HG02678 (cell line): ENCODE measurements at regions not wholly inside any gene's neighbourhood (a gene's known extent, or its start where the extent isn't known, plus 50 kb on each side); places are given as distances from the start of the nearest gene placed in this dataset.
A peak's percentile ranks its signal among the peaks of the same experiment; 100 is the strongest.
"Not testable (repeated sequence)": the region's sequence is repeated elsewhere in the genome, so short reads cannot be mapped to it uniquely, and the experiment has no call there.

Experiments used
- ATAC-seq: cut with Tn5 transposase; IDR thresholded peaks from one replicate; pipeline ENCODE4 v1.9.1; 2021; ENCODE audit warnings: mild to moderate bottlenecking, moderate library complexity; ENCODE audit not compliant: unreplicated experiment

DNA sequence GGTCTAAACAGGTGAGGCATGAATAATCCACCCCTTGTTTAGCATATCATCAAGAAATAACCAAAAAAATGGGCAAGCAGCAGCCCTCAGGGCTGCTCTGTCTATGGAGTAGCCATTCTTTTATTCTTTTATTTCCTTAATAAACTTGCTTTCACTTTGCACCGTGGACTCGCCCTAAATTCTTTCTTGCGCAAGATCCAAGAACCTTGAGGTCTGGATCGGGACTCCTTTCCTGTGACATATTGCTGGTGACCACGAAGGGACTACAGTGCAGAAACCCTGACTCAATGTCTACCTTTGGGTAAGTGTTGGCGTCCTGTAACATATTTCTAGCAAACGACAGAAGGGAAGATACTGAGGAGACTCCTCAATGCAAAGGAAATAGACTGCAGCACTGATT lies 1099.2 kb downstream of the FAM181B start:
- no peak for ATAC-seq

DNA sequence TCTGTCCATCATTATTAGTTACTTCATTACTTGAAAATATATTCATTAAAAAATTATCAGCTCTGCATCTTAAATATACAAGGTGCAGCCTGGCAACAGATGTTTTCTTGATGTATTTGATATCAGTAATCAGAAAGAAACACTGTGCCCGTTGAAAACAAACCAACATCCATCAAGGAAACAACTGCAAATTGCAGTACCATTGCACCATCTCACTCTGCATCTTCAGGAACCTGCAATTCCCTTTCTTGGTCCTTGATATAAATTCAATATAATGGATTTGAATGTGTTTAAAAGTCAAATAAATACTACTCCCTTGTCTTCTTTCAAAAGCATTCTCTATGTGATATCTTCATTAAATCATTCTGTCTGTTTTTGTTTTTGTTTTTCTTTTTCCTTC lies 1131.2 kb downstream of the FAM181B start:
- no peak for ATAC-seq

DNA sequence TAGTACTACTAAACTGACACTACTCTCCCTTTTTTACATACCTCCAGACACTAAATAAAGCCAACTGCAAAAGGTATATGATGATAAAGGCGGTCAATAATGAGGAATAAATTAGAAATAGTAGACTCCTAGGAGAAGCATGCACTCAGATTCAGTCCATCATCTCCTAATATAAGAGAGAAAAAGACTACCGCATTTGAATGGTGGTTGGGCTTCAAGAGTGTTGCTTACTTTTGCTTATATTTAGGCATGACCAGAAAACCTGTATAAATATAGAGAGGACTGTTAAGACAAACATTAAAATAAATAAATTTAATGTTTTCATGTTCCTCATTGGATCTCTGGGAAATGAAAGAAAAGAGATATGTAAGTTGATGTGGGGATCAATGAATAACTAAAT lies 1137.0 kb downstream of the FAM181B start:
- no peak for ATAC-seq

DNA sequence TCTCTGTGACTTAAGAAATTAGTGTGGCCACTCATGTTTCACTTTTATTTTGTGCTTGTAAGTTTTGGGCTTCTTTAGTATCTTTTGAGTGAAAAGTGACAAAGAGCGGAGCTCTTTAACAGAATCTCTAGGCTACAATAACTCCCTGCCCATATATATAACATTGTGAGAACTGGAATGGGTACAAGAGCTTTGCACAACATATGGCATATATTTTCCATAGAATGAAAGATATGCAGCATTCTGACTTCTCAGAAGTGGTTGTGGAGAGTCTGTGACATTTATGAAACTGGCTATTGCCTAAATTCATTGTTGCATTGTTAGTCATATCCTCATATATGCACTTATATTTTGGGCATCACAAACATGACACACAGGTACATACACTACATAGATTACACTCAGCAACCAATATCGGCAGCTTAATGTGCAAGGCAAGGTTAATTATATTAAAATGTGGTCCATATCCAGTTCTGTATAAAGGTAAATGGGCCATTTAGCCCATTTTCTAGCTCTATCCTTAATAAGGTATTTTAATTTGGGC lies 1148.2 kb downstream of the FAM181B start:
- ATAC-seq: no peak

DNA sequence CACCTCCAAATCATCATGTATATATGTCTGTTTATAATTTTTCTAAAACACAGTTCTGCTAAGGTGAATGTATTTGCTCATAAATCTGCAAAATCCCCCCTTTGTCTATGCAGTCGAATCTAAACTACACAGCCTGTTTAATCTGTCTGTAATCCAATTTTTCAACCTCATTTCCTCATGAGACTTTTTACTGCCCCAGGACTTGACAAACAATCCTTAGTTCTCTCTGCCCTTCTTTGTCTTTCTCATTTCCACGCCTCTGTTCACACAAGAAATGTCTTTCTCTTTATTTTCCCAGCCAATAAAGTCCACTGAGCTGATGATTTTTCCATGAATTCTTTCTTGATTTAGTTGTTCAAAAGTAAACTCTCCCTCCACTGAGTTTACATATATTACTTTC lies 1154.3 kb downstream of the FAM181B start:
- no peak for ATAC-seq

DNA sequence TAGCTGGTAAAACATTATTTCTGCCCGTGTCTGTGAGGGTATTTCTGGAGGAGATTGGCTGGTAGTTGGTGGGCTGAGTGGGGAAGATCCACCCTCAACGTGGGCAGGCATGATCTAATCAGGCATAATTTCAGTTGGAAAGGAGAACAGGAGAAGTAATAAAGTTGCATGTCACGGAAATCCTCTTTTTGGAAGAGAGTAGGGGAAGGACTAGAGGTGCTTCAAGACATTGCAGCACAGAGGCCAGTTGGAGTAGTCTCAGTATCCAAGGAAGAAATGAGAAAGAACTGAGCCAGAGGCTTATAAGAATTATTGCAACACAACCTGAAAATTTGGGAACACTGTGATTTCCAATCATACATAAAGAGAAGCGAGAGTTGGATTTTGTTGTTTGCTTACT lies 1155.1 kb downstream of the FAM181B start:
- ATAC-seq: no peak

DNA sequence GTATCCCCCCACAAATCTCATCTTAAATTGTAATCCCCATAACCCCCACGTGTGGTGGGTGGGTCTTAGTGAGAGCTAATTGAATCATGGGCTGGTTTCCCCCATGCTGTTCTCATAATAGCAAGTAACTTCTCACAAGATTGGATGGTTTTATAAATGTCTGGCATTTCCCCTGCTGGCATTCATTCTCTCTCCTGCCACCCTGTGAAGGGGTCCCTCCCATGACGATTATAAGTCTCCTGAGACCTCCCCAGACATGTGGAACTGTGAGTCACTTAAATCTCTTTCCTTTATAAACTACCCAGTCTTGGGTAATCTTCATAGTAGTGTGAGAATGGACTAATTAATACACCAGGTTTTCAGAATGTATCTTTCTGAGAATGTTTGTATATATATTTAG lies 1159.4 kb downstream of the FAM181B start:
- ATAC-seq: no peak

DNA sequence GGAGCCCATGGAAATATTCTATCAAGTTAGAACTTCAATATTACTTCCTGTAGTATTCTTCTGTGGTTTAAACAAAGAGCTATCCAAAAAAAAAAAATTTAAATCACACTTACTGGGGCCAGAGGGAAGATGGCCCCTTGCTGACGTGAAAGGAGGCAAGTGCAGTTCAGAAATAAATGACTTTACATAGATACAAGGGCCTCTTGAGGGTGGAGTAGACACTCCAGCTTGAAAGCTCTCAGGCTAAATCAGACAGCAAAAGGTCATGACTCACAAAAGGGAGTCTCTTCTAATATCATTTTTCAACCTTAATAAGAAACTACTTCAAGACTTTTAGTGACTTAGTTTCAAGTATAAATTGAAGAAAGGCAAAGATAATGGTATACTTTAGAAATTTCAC lies 1160.3 kb downstream of the FAM181B start:
- ATAC-seq: no peak

DNA sequence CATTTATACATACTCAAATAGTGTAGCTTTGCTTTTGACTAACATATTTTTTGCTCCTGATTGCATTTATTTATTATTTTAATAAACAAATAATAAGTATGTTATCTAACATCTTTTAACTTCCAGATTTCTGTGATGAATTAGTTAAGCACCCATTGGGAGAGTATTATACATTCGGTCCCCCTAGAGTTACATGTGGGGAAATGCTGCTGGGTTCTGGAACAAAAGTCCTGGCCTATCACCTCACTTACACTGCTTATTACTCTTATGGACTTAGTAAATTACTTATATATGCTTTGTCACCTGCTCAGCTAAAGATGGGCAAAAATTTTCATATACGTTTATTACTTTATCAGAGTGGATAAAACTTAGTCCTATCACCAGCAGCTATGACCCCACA lies 1163.0 kb downstream of the FAM181B start:
- no peak for ATAC-seq

DNA sequence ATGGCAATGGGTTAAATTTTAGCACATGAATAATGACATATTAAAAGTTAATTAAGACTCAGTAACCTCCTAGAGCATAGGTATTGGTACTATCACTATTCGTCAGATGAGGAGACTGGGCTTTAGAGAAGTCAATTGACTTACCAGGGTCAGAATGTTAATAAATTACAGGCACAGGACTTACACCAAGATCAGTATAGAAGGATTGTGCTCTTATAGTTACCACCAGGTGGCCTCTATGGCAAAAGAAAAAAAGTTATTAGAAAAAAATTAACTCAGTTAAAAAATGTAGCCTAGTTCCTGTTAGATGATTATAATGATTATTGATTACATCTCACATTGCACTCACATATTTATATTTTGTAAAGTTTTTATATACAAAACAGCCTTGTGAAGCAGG lies 1163.7 kb downstream of the FAM181B start:
- ATAC-seq: no peak

DNA sequence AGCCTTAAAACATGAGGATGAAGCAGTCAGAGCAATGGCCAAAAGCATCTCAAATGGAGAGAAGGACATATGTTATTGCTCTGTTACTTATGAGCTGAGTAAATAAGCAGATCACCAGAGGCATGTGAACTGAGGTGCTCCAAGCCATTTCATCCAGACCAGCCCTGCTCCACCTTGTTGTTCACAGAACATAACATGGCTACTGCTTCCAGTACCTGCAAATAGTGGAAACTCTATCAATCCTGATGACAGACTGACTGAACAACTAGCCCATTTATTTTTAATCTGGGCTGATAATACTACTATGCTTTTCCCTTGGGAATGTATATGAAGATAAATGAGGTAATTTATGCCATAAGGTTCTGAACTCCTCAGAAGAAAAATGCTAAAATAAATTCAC lies 1164.7 kb downstream of the FAM181B start:
- no peak for ATAC-seq

DNA sequence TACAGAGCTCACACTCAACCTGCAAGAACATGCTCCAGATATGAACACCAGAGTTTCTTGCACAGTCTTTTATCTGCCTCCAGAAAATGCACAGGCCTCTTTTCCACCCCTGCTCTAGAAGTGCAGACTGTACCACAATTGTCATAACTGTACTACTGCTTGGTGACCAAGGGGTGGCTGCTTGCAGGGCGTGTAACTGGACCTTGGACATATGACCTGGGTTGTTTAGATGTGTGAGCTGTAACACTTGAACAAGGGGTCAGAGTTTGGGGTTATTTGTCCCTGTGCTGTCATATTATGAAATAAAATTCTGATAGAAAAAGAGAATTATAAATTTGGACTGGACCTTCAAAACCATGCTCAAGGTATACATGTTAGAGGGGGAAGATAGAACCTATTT lies 1185.5 kb downstream of the FAM181B start:
- ATAC-seq: no peak

DNA sequence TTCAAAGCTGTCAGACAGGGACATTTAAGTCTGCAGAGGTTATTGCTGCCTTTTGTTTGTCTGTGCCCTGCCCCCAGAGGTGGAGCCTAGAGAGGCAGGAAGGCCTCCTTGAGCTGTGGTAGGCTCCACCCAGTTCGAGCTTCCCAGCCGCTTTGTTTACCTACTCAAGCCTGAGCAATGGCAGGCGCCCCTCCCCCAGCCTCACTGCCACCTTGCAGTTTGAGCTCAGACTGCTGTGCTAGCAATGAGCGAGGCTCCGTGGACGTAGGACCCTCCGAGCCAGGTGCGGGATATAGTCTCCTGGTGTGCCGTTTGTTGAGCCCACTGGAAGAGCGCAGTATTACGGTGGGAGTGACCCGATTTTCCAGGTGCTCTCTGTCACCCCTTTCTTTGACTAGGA lies 1193.9 kb downstream of the FAM181B start:
- not testable (repeated sequence) for ATAC-seq

DNA sequence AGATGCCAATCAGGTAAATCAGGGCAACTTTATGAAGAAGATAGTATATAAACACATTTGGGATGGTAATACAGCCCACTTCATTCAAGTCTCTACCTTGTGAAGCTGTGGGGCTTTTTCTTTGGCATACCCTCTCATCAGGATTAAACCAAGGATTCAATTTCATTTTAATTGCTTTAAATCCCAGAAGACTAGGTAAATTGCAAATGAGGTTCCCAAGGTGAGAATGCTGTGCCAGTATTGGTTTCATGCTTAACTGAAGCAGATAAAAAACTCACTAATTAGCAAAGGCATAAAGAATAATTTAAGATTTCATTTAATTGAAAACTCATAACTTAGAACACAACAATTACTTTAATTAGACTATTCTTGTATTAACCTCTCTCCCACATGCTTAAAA lies 1218.1 kb downstream of the FAM181B start:
- no peak for ATAC-seq

DNA sequence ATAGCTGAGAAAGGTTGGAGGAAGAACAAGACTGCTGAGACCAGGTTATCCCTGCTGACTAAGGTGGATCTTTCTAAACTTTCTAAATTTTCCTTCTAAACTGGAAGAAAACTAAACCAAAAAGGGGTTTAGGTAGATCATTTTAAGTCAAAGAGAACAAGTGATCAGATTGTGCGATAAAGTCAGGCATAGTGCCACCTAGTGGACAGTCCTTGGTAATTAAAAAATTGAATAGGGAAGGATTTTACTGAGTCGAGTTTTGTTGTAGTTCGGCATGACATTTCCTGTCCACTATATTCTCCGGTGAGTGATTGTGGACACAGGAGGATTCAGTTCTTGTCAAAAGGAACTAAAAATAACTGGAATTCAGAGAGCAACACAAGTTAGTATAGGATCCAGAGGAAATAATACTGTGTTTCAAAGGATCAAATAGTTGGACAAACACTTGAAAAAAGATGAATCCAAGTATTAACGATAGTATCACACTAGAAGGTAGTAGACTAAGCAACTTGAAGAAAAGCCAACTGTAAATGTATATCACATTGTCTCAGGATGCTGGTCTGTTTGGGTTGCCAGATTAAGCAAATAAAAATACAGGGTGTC lies 1236.4 kb downstream of the FAM181B start:
- ATAC-seq: peak; percentile 81

DNA sequence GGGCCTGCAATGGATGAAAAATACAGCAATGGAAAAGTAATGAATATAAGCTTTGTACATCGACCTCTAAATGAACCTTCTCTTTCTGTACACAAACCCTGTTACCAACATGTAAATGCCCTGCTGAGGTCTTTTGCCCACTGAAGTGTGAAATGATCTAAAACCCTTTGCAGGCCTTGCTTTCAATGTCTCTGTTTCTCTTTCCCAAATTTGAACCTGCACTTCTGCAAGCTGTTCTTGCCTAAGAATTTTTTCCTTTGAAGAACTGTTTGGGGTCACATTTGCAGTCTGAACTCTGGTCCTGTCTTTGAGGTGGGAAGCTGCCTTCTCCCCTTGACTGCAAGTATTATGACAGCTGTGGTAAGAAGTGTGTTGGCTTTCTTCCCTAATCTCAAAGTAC lies 1237.1 kb downstream of the FAM181B start:
- ATAC-seq: no peak

DNA sequence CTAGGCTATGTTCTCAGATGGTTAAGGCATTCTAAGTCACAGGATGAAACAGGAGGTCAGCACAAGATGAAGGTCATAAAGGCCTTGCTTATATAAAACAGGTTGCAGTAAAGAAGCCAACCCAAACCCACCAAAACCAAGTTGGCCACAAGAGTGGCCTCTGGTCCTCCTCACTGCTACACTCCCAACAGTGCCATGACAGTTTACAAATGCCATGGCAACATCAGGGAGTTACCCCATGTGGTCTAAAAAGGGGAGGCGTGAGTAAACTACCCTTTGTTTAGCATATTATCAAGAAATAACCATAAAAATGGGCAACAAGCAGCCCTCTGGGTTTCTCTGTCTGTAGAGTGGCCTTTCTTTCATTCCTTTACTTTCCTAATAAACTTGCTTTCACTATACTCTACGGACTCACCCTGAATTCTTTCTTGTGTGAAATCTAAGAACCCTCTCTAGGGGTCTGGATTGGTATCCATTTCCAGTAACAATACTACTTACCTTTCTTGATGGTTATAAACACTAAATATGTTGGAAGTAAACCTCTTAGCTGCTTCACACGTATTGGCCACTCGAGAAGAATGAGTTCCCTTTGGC lies 1237.9 kb downstream of the FAM181B start:
- no peak for ATAC-seq

DNA sequence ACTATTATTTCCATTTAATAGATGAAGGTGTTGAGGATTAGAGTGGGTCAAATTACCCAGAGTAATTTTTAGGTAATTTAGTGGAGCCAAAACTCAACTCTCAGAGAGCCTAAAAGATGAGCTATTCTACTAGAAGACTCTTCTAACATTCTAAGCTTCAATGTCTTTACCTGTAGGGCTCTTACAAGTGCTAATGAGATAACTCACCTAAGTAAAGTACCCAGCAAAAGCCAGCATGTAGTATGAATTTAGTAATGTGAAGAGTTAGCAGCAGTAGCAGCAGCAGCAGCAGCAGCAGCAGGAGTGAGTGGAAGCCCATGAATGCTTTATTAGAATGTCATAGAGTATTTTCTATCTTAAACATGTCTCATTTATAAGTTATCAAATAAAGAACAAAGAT lies 1239.2 kb downstream of the FAM181B start:
- no peak for ATAC-seq

DNA sequence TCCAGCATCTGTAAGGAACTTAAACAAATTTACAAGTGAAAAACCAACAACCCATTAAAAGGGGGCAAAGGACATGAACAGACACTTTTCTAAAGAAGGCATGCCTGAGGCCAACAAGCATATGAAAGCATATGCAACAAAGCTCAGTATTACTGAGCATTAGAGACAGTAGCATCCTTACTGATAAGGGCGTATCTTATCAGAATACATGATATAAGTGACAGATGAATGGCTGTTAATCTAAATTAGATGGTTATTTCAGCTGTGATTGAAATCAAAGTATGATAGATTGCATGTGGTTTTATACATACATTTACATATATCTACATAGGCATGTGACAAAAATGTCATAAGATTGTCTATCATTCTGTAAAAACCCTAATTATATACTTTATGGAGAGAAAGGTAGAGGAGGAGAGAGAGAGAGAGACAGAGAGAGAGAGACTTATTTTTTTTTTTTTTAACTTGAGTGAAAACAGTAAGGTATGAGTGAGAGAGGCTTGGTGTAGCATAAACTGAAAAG lies 1240.7 kb downstream of the FAM181B start:
- no peak for ATAC-seq

DNA sequence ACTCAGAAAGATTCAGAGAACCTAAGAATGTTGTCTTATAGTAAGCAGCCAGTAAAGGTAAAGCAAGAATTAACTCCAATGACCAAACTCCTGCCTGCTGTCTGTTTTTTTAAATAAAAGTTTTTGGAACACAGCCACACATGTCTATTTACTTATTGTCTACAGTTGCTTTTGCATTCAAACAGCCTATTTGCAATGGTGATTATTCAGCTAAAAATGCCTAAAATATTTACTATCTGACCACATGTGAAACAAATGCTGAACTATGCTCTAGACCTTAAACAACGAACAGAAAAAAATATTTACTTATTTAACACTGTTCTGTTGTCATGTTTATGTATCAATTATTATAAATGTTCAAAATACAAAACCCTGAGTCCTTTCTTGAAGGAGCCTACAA lies 1246.6 kb downstream of the FAM181B start:
- ATAC-seq: no peak

DNA sequence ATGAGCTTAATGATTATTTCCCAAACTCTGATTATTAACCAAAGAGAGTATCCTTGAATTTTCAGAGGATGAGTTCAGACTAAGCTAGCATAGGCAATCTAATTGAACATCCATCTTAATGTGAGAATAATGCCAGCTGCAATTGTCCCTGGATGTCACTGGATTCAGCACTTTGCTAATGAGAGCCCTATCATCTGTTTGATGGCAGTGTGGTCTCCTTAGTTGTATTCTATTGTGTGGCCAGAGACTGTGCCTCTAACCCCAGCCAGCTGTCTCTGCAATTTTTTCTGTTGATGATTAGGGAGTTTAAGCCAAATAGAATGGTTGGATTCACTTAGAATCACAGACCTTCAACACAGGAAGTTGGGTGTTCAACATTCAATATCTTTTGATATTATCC lies 1249.5 kb downstream of the FAM181B start:
- ATAC-seq: no peak

DNA sequence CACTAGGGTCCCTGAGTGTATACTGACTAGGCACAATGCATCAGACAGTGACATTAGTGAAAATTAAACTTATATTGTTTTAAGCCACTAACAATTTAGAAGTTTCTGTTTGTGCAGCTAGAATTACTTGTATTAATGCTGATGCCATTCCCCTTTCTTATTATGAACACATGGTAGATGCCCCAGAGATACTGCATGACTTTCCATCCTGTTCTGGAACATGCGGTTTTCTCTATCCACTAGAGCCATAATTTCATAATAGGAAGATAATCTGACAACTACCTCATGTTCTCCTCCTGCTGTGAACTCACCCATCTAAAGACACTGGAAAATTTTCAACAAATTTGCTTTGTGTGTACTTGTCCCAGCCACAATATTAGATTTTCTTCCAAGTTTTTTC lies 1256.4 kb downstream of the FAM181B start:
- no peak for ATAC-seq

DNA sequence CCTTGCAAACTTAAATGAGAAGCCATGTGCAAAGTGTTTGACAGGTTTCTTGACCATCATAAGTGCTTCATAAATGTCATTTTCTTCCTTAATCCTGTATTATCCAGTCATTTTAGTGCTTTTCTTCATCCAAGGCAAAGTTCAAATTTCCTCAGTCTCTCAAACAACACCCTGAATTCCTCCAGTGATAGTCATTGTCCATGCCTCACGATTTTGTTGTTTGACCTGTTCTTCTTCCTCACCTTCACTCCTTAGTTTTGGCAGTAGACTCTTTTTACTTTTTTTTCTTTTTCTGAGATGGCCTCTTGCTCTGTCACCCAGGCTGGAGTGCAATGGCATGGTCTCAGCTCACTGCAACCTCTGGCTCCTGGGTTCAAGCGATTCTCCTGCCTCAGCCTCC lies 1257.3 kb downstream of the FAM181B start:
- no peak for ATAC-seq
